Natural killer cell (primary cell): ENCODE measurements at regions not wholly inside any gene's neighbourhood (a gene's known extent, or its start where the extent isn't known, plus 50 kb on each side); places are given as distances from the start of the nearest gene placed in this dataset.

Experiments
- ATAC-seq, 3 donors: fragments of 150-1000 bp in 2 of 3; fragments of 200-7000 bp in 1 of 3; cut with Tn5 transposase; 1 replicate in 1 of 3; 2 replicates in 2 of 3; pipeline ENCODE4 v1.10.0; 2021; ENCODE audit warnings: mild to moderate bottlenecking in 2 of 3, moderate library complexity in 2 of 3
- DNase-seq, 2 donors: peaks; one replicate each; pipeline versions ENCODE4 v3.0.0 to v3.0.0-alpha.2; 2013 to 2021; ENCODE audit warnings: mixed read lengths in 1 of 2
- H3K27ac ChIP-seq: one replicate; pipeline ENCODE4 v1.5.1; 2013; ENCODE audit warnings: mild to moderate bottlenecking, low read length
- H3K27me3 ChIP-seq: one replicate; pipeline ENCODE4 v1.6.1; 2013; ENCODE audit warnings: low read length; ENCODE audit not compliant: control insufficient read depth, insufficient read depth
- H3K36me3 ChIP-seq: one replicate; pipeline ENCODE4 v1.6.1; 2013; ENCODE audit warnings: low read length; ENCODE audit not compliant: control insufficient read depth, insufficient read depth
- H3K4me1 ChIP-seq: one replicate; pipeline ENCODE4 v1.6.1; 2013; ENCODE audit warnings: low read length; ENCODE audit not compliant: control insufficient read depth, insufficient read depth
- H3K4me3 ChIP-seq: one replicate; pipeline ENCODE4 v1.5.1; 2013; ENCODE audit warnings: low read length
- H3K9me3 ChIP-seq: one replicate; pipeline ENCODE4 v1.6.1; 2013; ENCODE audit warnings: low read length; ENCODE audit not compliant: control insufficient read depth, insufficient read depth
- H3K27ac Mint-ChIP-seq, 2 donors: one replicate each; pipeline ENCODE4 v1.8.0; 2022; ENCODE audit warnings: mild to moderate bottlenecking in 2 of 2, mixed read lengths in 2 of 2, moderate library complexity in 1 of 2
- H3K27me3 Mint-ChIP-seq, 2 donors: one replicate each; pipeline ENCODE4 v1.8.0; 2022; ENCODE audit warnings: low read depth in 2 of 2, mixed read lengths in 2 of 2
- H3K36me3 Mint-ChIP-seq: one replicate; pipeline ENCODE4 v1.8.0; 2022; ENCODE audit warnings: mixed read lengths
- H3K4me1 Mint-ChIP-seq, 2 donors: one replicate each; pipeline ENCODE4 v1.8.0; 2022; ENCODE audit warnings: mixed read lengths in 2 of 2
- H3K4me3 Mint-ChIP-seq: one replicate; pipeline ENCODE4 v1.8.0; 2022; ENCODE audit warnings: mild to moderate bottlenecking, moderate library complexity, mixed read lengths
- H3K9me3 Mint-ChIP-seq, 2 donors: one replicate each; pipeline ENCODE4 v1.8.0; 2022; ENCODE audit warnings: mixed read lengths in 2 of 2
- CTCF ChIP-seq: fragments of 200-600 bp; IDR thresholded peaks from one replicate; pipeline ENCODE4 v1.8.0; 2022; ENCODE audit warnings: antibody characterized with exemption
- WGBS: methylation state at CpG from one replicate; pipeline ENCODE4 v1.1.7; 2013; ENCODE audit warnings: missing lambda C conversion rate; ENCODE audit not compliant: insufficient coverage; 5-methylcytosine and 5-hydroxymethylcytosine counted together
- intact Hi-C: fragments of 100-400 bp; cut with micrococcal nuclease; formaldehyde crosslinking; loops from one replicate; pipeline ENCODE4 v1.14.2; 2022

DNA sequence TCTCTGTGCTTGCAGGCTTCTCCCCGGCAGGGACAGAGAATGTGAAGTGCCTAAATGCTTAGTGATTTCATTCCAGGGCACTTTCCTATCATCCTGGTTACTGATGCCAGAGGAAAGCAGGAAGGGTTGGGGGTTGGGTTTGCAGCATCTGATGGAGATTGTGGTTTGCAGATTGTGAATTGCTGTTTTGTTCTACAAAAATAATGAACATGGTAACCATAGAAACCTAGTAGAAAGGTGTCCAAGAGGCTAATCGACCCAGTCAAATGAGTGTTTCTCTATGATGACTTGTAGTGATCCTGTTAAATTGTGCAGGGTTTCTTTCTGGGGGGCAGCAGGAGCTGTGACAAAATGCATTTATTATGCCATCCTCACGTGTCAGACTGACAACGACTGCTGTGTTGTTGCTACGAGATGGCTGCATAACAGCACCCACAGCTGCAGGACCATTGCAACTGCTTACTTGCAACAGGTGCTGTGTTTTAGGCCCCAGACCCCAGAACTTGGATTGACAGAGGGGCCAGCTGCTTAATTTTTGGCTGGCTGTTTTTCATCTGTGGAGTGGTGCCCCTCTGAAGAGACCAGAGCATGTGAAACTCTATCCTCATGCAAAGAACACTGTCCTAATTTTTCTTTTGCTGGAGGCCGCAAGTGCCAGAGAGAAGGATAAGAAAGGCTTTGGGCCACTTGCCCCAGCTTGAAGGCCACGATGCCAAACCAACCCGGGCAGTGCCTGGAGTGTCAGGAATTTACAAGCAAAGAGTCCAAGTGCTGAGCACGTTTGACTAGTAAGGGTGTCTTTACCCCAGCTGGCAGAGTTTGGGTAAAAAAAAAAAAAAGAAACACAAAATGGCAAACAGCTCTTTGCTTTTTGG, 397.8 kb downstream of the GADD45G start:
- Mint-ChIP-seq H3K4me1 (peaks cover 24 to 25% of the 10 kb centered on the region in 2 donors), H3K27me3 (peaks cover 0 to 3% of the 10 kb centered on the region in 2 donors), H3K27ac (no peak overlapping the region), H3K36me3 (no peaks in the 10 kb centered on the region), H3K9me3 (no peaks in the 10 kb centered on the region), H3K4me3 (no peak overlapping the region)
- H3K36me3 ChIP-seq = no peaks in the 10 kb centered on the region
- no peak for TF ChIP-seq CTCF
- H3K4me1 ChIP-seq = peaks cover 17% of the 10 kb centered on the region
- 68% methylated on average over 9 of the region's 9 CpGs for WGBS
- H3K27ac ChIP-seq = no peak overlapping the region
- no peak for DNase-seq
- H3K4me3 ChIP-seq = no peak overlapping the region
- intact Hi-C loops = no loop called here
- H3K9me3 ChIP-seq = peaks cover 2% of the 10 kb centered on the region
- H3K27me3 ChIP-seq = no peaks in the 10 kb centered on the region
- ATAC-seq = no peak

GRCh38 chr9:90005388-90005787, 400.6 kb downstream of the GADD45G start:
- Mint-ChIP-seq H3K4me3 (no peak overlapping the region), H3K27ac (no peak overlapping the region), H3K9me3 (no peaks in the 10 kb centered on the region), H3K27me3 (peaks cover 0 to 6% of the 10 kb centered on the region in 2 donors), H3K36me3 (no peaks in the 10 kb centered on the region), H3K4me1 (peaks cover 4 to 6% of the 10 kb centered on the region in 2 donors)
- H3K27ac ChIP-seq = no peak overlapping the region
- no peak for ATAC-seq
- TF ChIP-seq CTCF = no peak
- H3K27me3 ChIP-seq = no peaks in the 10 kb centered on the region
- DNase-seq = no peak
- H3K4me3 ChIP-seq = no peak overlapping the region
- H3K36me3 ChIP-seq = no peaks in the 10 kb centered on the region
- WGBS = 86% methylated on average over 3 of the region's 3 CpGs
- peaks cover 2% of the 10 kb centered on the region for H3K9me3 ChIP-seq
- intact Hi-C loops = no loop called here
- peaks cover 9% of the 10 kb centered on the region for H3K4me1 ChIP-seq

DNA sequence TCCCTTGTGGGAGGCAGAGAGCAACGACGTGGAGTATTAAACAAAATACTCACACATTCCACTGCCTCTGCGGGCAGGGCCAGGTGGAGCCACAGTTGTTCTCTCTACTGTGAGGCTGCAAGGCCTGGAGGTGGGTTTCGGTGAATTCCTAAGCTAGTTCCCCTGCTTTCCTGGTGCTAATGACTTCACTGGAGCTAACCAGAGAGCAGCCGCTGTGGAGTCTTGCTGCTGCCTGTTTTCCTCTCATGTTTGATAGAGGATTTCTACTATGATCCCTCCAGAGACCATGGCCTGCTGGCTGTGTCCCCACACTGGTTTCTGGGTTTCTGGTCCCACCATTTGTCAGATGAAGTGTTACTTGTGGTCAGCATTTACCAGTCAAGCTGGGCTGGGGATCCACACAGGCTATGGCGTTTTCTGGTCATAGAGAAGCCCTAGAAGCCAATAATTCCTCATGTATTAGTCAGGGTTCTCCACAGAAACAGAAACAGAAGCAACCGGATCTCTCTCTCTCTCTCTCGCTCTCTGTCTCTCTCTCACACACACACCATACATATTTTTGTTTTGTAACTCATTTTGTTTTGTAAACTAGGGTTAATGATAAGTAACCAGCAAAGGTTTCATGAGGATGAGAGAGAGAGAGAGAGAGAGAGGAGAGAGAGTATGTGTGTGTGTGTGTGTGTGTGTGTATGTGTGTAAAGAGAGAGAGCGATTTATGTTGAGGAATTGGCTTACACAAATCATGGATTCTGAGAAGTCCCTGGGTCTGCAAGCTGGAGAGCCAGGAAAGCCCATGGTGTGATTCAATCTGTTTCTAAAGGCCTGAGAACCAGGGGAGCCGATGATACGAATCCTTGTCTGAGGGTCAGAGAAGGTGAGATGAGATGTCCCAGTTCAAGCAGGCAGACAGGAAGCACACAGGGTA, 403.0 kb downstream of the GADD45G start:
- Histone ChIP-seq H3K4me3 (no peak overlapping the region), H3K9me3 (peaks cover 2% of the 10 kb centered on the region), H3K36me3 (no peaks in the 10 kb centered on the region), H3K4me1 (peaks cover 9% of the 10 kb centered on the region), H3K27me3 (no peaks in the 10 kb centered on the region), H3K27ac (no peak overlapping the region)
- intact Hi-C loops = no loop called here
- H3K27me3 Mint-ChIP-seq = peaks cover 0 to 6% of the 10 kb centered on the region in 2 donors
- H3K9me3 Mint-ChIP-seq = no peaks in the 10 kb centered on the region
- H3K27ac Mint-ChIP-seq = no peak overlapping the region
- TF ChIP-seq CTCF = no peak
- DNase-seq = no peak
- H3K36me3 Mint-ChIP-seq = no peaks in the 10 kb centered on the region
- no peaks in the 10 kb centered on the region for H3K4me1 Mint-ChIP-seq
- no peak for ATAC-seq
- H3K4me3 Mint-ChIP-seq = no peak overlapping the region
- 82% methylated on average over 9 of the region's 11 CpGs for WGBS
